GM19395 (cell line): ENCODE measurements at regions not wholly inside any gene's neighbourhood (a gene's known extent, or its start where the extent isn't known, plus 50 kb on each side); places are given as distances from the start of the nearest gene placed in this dataset.

Experiments used
- ATAC-seq: cut with Tn5 transposase; IDR thresholded peaks from one replicate; pipeline ENCODE4 v1.9.1; 2021; ENCODE audit warnings: mild to moderate bottlenecking, moderate library complexity; ENCODE audit not compliant: unreplicated experiment

- no peak for ATAC-seq
These were observed 57.3 kb downstream of the KCNA4 start for GRCh38 chr11:29959488-29959887.

- ATAC-seq = no peak
These were observed 59.4 kb downstream of the KCNA4 start for GRCh38 chr11:29957431-29957830.

- ATAC-seq = no peak
These were observed 60.7 kb downstream of the KCNA4 start for GRCh38 chr11:29956076-29956556.

- ATAC-seq = no peak
These were observed 73.5 kb downstream of the KCNA4 start for GRCh38 chr11:29943347-29943746.

- no peak for ATAC-seq
These were observed 79.3 kb downstream of the KCNA4 start for GRCh38 chr11:29937526-29937925.

GRCh38 chr11:29934115-29934638 is 82.7 kb downstream of the KCNA4 start:
- no peak for ATAC-seq

- no peak for ATAC-seq
These were observed 100.8 kb downstream of the KCNA4 start for GRCh38 chr11:29916040-29916439.

- ATAC-seq = no peak
These were observed 102.5 kb downstream of the KCNA4 start for GRCh38 chr11:29914203-29914930.

GRCh38 chr11:29913352-29913751 is 103.5 kb downstream of the KCNA4 start:
- ATAC-seq = no peak

GRCh38 chr11:29900382-29900781 is 116.4 kb downstream of the KCNA4 start:
- ATAC-seq = no peak

GRCh38 chr11:29879560-29879959 is 137.3 kb downstream of the KCNA4 start:
- ATAC-seq = no peak

- no peak for ATAC-seq
These were observed 140.6 kb downstream of the KCNA4 start for GRCh38 chr11:29876192-29876591.

GRCh38 chr11:29847219-29847618 is 169.6 kb downstream of the KCNA4 start:
- no peak for ATAC-seq

- no peak for ATAC-seq
These were observed 172.0 kb downstream of the KCNA4 start for GRCh38 chr11:29844701-29845379.

- no peak for ATAC-seq
These were observed 172.8 kb downstream of the KCNA4 start for GRCh38 chr11:29844031-29844430.

GRCh38 chr11:29842061-29842460 is 174.8 kb downstream of the KCNA4 start:
- ATAC-seq = no peak

- ATAC-seq = no peak
These were observed 190.0 kb downstream of the KCNA4 start for GRCh38 chr11:29826878-29827277.

- no peak for ATAC-seq
These were observed 200.5 kb downstream of the KCNA4 start for GRCh38 chr11:29816359-29816758.

GRCh38 chr11:29809121-29809520 is 207.7 kb downstream of the KCNA4 start:
- ATAC-seq = no peak

- no peak for ATAC-seq
These were observed 214.3 kb downstream of the KCNA4 start for GRCh38 chr11:29802522-29802921.

GRCh38 chr11:29801561-29801960 is 215.3 kb downstream of the KCNA4 start:
- ATAC-seq = no peak

GRCh38 chr11:29786092-29786491 is 230.7 kb downstream of the KCNA4 start:
- no peak for ATAC-seq
